ENCODE measurements at regions not wholly inside any gene's neighbourhood (a gene's known extent, or its start where the extent isn't known, plus 50 kb on each side); places are given as distances from the start of the nearest gene placed in this dataset.
"Not testable (repeated sequence)": the region's sequence is repeated elsewhere in the genome, so short reads cannot be mapped to it uniquely, and the experiment has no call there.

- H3K36me3 ChIP-seq = no peaks in the 10 kb centered on the region
- H3K27me3 ChIP-seq (replicated peaks in 1 of 7) = no peaks in the 10 kb centered on the region
- DNase-seq = no peak
- H3K4me3 ChIP-seq = no peak overlapping the region
- intact Hi-C loops (cut with DNase I; ENCODE audit: low total_unique reads) = no loop called here
- WGBS, 5 donors = 54 to 81% (median 65%) methylated on average over 1 of the region's 1 CpG
- no peak overlapping the region for H3K27ac ChIP-seq
- H3K4me1 ChIP-seq = no peaks in the 10 kb centered on the region
- TF ChIP-seq, protein P1, sequence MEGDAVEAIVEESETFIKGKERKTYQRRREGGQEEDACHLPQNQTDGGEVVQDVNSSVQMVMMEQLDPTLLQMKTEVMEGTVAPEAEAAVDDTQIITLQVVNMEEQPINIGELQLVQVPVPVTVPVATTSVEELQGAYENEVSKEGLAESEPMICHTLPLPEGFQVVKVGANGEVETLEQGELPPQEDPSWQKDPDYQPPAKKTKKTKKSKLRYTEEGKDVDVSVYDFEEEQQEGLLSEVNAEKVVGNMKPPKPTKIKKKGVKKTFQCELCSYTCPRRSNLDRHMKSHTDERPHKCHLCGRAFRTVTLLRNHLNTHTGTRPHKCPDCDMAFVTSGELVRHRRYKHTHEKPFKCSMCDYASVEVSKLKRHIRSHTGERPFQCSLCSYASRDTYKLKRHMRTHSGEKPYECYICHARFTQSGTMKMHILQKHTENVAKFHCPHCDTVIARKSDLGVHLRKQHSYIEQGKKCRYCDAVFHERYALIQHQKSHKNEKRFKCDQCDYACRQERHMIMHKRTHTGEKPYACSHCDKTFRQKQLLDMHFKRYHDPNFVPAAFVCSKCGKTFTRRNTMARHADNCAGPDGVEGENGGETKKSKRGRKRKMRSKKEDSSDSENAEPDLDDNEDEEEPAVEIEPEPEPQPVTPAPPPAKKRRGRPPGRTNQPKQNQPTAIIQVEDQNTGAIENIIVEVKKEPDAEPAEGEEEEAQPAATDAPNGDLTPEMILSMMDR (IDR thresholded peaks at IDR 0.05 in 8 of 11, conservative IDR thresholded peaks at IDR 0.05 in 3 of 11) = no peak
- no peak for TF ChIP-seq POLR2A (IDR thresholded peaks at IDR 0.05)
- peaks cover 0 to 4% (median 0%) of the 10 kb centered on the region in 8 donors for H3K9me3 ChIP-seq
Observed at GRCh38 chr2:194802589-194802988, 854.4 kb upstream of the SLC39A10 start.

DNA sequence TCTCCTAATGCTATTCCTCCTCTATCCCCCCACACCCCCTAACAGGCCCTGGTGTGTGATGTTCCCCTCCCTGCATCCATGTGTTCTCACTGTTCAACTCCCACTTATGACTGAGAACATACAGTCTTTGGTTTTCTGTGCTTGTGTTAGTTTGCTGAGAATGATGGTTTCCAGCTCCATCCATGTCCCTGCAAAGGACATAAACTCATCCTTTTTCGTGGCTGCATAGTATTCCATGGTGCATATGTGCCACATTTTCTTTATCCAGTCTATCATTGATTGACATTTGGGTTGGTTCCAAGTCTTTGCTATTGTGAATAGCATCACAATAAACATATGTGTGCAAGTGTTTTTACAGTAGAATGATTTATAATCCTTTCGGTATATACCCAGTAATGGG, 870.0 kb upstream of the SLC39A10 start:
- H3K4me3 ChIP-seq; H3K4me1 ChIP-seq; DNase-seq; H3K27ac ChIP-seq; intact Hi-C loops (cut with DNase I; ENCODE audit: low total_unique reads); H3K36me3 ChIP-seq; H3K27me3 ChIP-seq (replicated peaks in 1 of 7): not testable (repeated sequence)
- H3K9me3 ChIP-seq = peaks cover 0 to 15% (median 6%) of the 10 kb centered on the region in 8 donors
- WGBS, 5 donors = 68 to 90% (median 82%) methylated on average over 2 of the region's 2 CpGs

- H3K4me3 ChIP-seq; H3K4me1 ChIP-seq; intact Hi-C loops (cut with DNase I; ENCODE audit: low total_unique reads); H3K27me3 ChIP-seq (replicated peaks in 1 of 7); H3K27ac ChIP-seq; DNase-seq; H3K36me3 ChIP-seq: not testable (repeated sequence)
- 78 to 98% (median 84%) methylated on average over 2 of the region's 2 CpGs for WGBS, 5 donors
- H3K9me3 ChIP-seq = peaks cover 0 to 16% (median 3%) of the 10 kb centered on the region in 8 donors
Observed at GRCh38 chr2:194771394-194771793, 885.6 kb upstream of the SLC39A10 start.

GRCh38 chr2:194769030-194769429, 888.0 kb upstream of the SLC39A10 start:
- no peaks in the 10 kb centered on the region for H3K4me1 ChIP-seq

GRCh38 chr2:194765723-194766122, 891.3 kb upstream of the SLC39A10 start:
- WGBS, 5 donors = 69 to 82% (median 75%) methylated on average over 3 of the region's 3 CpGs
- no peak for DNase-seq
- Histone ChIP-seq H3K9me3 (peaks cover 0 to 5% (median 0%) of the 10 kb centered on the region in 8 donors), H3K27me3 (replicated peaks in 1 of 7) (no peaks in the 10 kb centered on the region), H3K27ac (no peak overlapping the region), H3K4me3 (no peak overlapping the region), H3K4me1 (no peaks in the 10 kb centered on the region), H3K36me3 (no peaks in the 10 kb centered on the region)
- intact Hi-C loops (cut with DNase I; ENCODE audit: low total_unique reads) = no loop called here
- TF ChIP-seq POLR2A (IDR thresholded peaks at IDR 0.05) (no peak), POLR2AphosphoS5 (IDR thresholded peaks at IDR 0.05) (no peak)
- TF ChIP-seq, protein P1 (IDR thresholded peaks at IDR 0.05 in 8 of 11, conservative IDR thresholded peaks at IDR 0.05 in 3 of 11) = no peak

More at GRCh38 chr2:194769030-194769429, 888.0 kb upstream of the SLC39A10 start:
- H3K27me3 ChIP-seq (replicated peaks in 1 of 7) = no peaks in the 10 kb centered on the region
- TF ChIP-seq POLR2A (IDR thresholded peaks at IDR 0.05) = no peak
- TF ChIP-seq, protein P1 (IDR thresholded peaks at IDR 0.05 in 8 of 11, conservative IDR thresholded peaks at IDR 0.05 in 3 of 11) = no peak
- no peak for TF ChIP-seq POLR2AphosphoS5 (IDR thresholded peaks at IDR 0.05)
- H3K9me3 ChIP-seq = peaks cover 0 to 16% (median 3%) of the 10 kb centered on the region in 8 donors
- no peaks in the 10 kb centered on the region for H3K36me3 ChIP-seq
- H3K27ac ChIP-seq = no peak overlapping the region
- intact Hi-C loops (cut with DNase I; ENCODE audit: low total_unique reads) = no loop called here
- H3K4me3 ChIP-seq = no peak overlapping the region
- DNase-seq = no peak

All from spleen (tissue), 11 donors.